C1 segment of cervical spinal cord (tissue), 14 donors: ENCODE measurements at regions not wholly inside any gene's neighbourhood (a gene's known extent, or its start where the extent isn't known, plus 50 kb on each side); places are given as distances from the start of the nearest gene placed in this dataset.

Experiments
- DNase-seq, 14 donors: peaks; one replicate each; lab custom pipeline; 2025; lab: John Stamatoyannopoulos, UW

DNA sequence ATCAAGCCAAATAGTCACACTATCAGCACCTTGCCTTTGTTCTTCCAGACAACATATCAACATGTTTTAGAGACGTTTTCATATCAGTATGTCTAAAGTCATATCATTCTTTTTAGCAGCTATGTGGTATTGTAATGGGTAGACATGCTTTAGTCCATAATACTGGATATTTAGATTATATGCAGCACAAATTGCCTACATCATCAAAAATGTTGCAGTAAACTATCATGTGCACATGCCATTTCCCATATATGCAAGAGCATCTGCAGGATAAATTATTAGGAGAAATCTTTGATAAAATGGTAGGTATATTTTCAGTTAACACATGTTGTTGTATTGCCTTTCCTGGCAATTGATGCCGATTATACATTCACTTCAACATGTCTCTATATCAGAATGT is 636.5 kb downstream of the XIRP2 start:
- DNase-seq: no peak

DNA sequence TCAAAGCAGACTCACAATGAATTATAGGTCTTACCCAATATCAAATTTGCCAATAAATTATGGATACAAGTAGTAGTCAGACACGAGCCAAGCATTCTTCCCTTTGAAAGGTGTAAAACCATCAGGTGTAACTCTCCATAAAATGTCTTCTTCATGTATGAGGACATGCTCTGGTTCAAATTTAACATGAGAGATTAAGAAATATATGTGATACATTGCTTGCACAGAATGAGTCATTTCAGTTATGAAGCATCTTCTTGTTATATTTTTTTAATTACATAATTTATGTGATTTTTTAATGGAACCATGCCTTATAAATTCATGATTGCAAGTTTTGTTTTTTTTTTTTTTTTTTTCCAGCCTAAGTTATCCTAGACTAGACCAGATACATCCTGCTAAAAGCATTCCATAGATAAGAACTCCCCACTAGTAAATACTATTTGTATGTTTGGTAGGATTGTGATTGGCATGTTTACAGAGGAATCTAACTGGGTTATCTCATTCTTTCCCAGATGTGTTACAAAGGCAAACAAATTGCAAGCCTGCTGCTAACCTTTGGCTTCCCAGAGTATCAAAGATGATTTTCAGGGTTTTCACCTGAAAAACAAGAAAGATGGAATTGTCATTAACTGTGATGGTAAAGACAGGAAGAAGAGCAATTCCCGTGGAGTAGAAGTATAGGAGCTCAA is 621.9 kb downstream of the XIRP2 start:
- DNase-seq: no peak

DNA sequence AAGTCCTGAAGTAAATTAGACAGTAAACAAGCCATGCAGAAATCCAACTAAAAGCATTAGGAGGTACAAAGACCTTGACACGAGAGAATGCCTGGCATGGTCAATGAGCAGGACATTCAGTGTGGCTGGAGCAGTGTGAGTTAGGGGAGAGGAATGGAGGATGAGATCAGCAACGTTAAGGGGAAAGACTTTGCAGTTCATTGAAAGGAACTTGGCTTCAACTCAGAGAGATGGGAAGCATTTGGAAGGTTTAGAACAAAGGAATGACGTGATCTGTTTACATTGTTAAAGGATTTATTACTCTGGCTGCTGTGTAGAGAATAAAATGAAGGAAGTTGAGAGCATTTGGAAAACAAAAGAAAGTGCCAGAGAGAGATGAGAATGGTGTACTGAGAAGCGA is 621.3 kb downstream of the XIRP2 start:
- no peak for DNase-seq

- no peak for DNase-seq
Measured at GRCh38 chr2:167508709-167509108, 620.4 kb downstream of the XIRP2 start.

DNA sequence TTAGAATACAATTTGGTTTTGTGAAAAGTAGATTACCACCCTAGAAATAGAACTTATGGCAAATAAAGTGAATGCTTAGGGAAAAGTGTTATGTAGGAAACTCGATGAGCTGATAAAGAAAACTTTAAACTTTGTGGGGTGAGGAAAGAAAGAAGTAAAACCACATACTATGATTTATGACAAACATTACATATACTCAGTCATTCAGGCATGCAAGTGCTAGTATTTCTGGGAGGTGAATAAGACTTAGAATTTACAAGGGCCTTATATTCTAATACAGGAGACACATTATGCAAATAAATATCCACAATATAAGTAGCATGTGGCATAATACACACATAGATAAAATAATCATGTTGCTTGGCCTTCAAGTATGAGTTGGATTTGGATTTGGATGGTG is 618.1 kb downstream of the XIRP2 start:
- no peak for DNase-seq

GRCh38 chr2:167504695-167505094 is 616.4 kb downstream of the XIRP2 start:
- no peak for DNase-seq

DNA sequence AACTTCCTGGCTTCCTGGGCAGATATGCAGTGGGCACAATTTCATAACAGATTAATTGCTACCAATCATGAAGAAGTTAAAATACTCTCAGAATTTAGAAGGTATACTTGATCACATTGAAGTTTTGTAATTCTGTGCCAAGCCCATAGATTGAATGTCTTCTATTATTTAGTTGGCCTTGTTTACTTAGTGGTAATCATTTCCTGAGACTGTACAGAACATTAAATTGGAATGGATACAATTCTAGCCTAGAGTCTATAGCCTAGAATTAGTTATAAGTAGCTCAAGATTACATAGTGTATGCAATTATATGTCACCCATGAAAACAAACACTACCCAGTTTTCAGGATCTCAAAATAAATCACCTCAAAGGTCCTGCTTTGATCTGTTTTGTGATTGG is 615.8 kb downstream of the XIRP2 start:
- DNase-seq: no peak

GRCh38 chr2:167501618-167502017 is 613.3 kb downstream of the XIRP2 start:
- no peak for DNase-seq

- no peak for DNase-seq
Measured at GRCh38 chr2:167493862-167494261, 605.6 kb downstream of the XIRP2 start.

GRCh38 chr2:167492486-167492885 is 604.2 kb downstream of the XIRP2 start:
- DNase-seq: no peak

DNA sequence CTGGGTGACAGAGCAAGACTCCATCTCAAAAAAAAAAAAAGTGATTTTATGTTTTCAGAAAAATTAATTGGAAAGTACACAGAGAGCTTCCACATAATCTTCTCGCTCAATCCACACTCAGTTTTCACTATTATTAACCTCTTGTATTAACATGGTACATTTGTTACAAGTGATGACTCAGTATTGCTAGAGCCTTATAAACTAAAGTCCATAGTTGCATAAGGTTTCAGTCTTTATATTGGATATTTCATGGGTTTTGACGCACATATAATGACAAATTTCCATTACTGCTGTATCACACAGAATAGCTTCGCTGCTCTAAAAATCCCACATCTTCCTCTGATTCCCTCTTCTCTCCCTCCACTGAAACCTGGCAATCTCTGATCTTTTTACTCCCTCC is 603.5 kb downstream of the XIRP2 start:
- DNase-seq: no peak

- DNase-seq: no peak
Measured at GRCh38 chr2:167490455-167490854, 602.2 kb downstream of the XIRP2 start.

DNA sequence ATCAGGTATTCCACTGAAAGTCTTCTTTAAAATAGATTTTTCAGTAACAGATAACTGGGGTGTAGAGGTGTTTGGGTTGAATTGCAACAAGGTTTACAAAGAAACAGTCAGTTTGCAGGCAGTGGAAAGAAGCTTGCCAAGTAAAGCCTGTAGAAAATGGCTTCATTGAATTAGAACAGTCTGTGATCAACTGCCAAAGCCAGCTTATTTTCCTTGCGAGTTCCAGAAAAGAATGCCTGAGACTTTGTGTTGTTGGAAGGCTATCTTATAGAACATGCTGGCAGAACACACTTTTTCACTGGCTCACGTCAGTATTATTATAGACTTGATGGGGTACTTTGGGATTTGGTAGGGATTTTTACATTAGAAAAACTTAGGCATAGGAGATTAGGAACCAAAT is 601.0 kb downstream of the XIRP2 start:
- DNase-seq: peak in 1 of 14 donors; percentile 61

GRCh38 chr2:167487728-167488127 is 599.4 kb downstream of the XIRP2 start:
- peak in 1 of 14 donors; percentile 92 for DNase-seq

- DNase-seq: no peak
Measured at GRCh38 chr2:167484875-167485274, 596.6 kb downstream of the XIRP2 start.

GRCh38 chr2:167480986-167481309 is 592.7 kb downstream of the XIRP2 start:
- no peak for DNase-seq

DNA sequence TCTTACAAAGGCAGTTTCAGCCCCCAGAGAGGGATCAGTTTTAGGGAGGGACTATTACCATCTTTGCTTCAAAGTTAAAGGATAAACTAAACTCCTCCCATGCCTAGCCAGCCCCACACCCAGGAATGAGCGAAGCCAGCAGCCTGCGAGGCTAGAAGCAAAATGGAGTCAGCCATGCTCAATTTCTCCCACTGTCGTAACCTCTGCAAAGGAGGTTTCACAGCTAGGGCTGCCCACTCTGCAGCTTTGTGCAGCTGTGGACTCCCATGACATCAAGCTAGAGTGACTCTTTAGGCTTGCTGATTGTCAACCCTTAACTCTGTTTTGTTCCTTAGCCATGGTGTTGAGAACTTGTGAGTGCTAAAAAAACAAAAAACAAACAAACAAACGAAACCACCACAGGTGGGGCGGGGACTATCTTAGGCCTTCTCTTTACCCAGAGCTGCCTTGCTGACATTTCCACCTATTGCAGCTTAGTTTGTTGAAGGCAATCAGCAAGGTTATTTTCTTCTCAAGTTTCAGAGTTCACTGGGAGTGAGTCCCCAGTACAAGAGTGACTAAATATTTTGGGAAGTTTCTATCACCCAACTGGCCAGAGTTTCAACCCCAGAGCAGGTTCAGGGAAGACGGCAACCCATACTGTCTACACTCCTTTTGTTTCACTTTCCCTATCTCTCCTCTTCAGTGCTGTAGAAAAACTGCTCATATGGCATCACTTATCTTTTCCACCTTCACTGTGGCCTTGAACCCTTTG is 592.1 kb downstream of the XIRP2 start:
- no peak for DNase-seq

GRCh38 chr2:167478196-167478595 is 589.9 kb downstream of the XIRP2 start:
- no peak for DNase-seq

GRCh38 chr2:167475791-167476190 is 587.5 kb downstream of the XIRP2 start:
- DNase-seq: no peak

DNA sequence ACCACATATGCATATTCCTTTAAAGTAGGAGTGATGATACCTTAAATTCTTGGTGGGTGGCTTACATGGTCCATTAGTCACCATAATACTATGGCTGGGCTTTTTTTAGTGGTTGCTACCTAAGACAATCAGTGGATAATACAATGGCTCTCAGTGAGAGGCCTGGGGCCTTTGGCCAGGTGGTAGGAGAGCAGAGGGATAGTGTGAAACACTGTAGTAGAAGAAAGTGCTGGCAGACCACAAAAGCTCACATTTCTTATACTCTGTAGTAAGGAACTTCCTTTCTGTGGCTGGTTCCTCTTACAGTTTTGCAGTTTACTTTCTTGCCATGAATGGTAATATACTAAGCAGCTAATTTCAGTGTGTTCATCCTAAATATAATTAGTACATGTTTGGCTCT is 583.5 kb downstream of the XIRP2 start:
- no peak for DNase-seq

GRCh38 chr2:167471332-167471731 is 583.1 kb downstream of the XIRP2 start:
- no peak for DNase-seq

DNA sequence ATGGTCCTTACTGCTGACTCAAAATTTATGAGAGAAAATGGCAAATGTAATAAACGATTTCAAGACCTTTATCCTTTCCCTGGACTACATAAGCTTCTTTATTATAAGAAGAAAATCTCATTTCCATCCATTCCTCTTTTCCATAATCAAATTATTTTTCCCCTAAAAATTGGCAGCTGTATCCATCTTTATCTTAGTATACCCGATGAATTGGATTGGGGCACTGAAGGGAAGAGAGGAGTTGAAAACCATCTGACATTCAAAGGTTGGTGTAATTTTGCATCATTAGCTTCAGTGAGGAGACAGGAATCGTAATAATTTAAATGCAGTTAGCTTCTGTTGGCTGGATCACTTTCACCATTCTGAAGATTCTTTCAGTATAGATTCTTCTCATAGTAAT is 574.1 kb downstream of the XIRP2 start:
- no peak for DNase-seq

DNA sequence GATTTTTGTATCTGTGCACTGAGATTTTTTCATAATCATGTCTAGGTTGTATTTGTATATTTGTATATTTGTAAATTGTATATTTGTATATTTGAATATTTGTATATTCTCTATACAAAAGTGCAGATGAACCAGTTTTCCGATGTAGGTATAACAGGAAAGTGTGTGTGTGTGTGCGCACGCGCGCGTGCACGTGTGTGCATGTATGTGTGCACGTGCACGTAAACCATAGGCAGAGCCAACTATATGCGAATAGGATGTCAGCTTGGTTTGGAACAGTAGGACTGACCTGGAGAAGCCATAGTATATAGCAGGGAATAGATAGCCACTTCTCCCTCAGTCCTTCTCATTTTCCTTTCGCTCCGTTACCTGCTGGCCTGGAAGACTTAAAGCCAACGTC is 565.8 kb downstream of the XIRP2 start:
- no peak for DNase-seq
